ENCODE measurements at regions not wholly inside any gene's neighbourhood (a gene's known extent, or its start where the extent isn't known, plus 50 kb on each side); places are given as distances from the start of the nearest gene placed in this dataset.

GRCh38 chr2:496729-497128 is 180.5 kb downstream of the TMEM18 start:
- TF ChIP-seq EZH2phosphoT487 (IDR thresholded peaks at IDR 0.05; ENCODE audit: borderline replicate concordance), result no peak
- no peak for TF ChIP-seq ATF3 (IDR thresholded peaks at IDR 0.05)
- TF ChIP-seq POLR2A (IDR thresholded peaks at IDR 0.05; ENCODE audit: borderline replicate concordance, extremely low read depth, insufficient read depth, insufficient read length), result no peak
- no peak for TF ChIP-seq YY1 (IDR thresholded peaks at IDR 0.05; ENCODE audit: extremely low read depth, insufficient replicate concordance, low read depth, low read length)

All from HCT116 (cell line).